UCSD-AML1 (cell line): ENCODE measurements at regions not wholly inside any gene's neighbourhood (a gene's known extent, or its start where the extent isn't known, plus 50 kb on each side); places are given as distances from the start of the nearest gene placed in this dataset.
"Not testable (repeated sequence)": the region's sequence is repeated elsewhere in the genome, so short reads cannot be mapped to it uniquely, and the experiment has no call there.

Experiments used
- DNase-seq: peaks from one replicate; lab custom pipeline; 2025; ENCODE audit not compliant: unreplicated experiment; lab: John Stamatoyannopoulos, UW

DNA sequence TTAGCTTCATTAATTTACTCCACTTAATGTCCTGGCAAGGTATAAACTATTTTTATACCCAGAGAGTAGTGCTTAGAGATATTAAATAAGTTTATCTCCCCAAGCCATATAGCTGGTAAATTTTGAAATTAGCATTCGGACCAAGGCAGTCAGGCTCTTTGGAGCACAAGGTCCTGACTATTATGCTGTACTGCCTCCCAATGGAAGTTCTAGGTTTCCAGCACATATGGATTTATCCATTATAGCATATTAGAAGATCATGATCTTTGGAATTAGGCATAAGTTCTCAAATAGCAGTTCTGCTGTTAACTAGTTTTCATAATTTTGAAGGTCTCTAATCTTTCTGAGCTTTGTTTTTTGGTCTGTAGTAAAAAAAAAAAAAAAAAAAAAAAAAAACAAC lies 835.3 kb upstream of the EPHA7 start:
- DNase-seq: no peak

GRCh38 chr6:94251878-94252277 lies 832.5 kb upstream of the EPHA7 start:
- DNase-seq: no peak

DNA sequence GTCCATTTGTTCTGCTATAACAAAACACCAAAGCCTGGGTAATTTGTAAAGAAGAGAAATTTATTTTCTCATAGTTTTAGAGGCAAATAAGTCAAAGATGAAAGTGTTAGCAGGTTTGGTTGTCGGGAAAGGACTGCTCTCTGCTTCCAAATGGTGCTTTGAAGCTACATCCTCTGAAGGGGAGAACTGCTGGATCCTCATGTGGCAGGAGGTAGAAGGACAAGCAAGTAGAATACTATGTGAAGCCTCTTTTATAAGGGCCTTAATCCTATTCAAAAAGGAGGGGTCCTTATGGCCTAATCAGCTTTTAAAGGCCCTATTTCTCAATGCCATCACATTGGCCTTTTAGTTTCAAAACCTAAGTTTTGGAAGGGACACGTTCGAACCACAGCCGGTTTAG lies 826.0 kb upstream of the EPHA7 start:
- DNase-seq: no peak

DNA sequence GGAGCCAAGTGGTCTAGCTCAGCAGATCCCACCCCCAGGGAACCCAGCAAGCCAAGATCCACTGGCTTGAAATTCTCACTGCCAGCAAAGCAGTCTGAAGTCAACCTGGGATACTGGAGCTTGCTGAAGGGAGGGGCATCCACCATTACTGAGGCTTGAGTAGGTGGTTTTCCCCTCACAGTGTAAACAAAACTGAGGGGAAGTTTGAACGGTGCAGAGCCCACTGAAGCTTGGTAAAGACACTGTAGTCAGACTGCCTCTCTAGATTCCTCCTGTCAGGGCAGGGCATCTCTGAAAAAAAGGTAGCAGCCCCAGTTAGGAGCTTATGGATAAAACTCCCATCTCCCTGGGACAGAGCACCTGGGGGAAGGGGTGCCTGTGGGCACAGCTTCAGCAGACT lies 819.5 kb upstream of the EPHA7 start:
- DNase-seq: no peak

GRCh38 chr6:94227741-94228140 lies 808.4 kb upstream of the EPHA7 start:
- no peak for DNase-seq

DNA sequence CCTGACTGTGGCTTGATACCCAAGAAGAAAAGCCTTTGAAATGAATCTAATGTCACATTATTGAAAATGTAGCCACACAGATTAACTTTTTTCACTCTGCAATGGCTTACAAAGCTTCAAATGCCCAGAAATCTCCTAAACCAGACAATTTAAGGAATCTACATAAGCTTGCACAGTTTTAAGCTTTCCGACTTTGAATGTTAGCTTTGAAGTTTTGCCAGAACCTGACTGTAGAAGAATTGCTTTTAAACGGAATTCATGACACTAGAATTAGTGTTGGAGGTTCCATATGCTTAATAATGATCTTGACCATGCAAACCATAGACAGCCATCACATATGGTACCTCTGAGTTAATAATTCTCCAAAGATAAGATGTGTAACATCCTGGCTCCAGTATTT lies 798.5 kb upstream of the EPHA7 start:
- no peak for DNase-seq

GRCh38 chr6:94215552-94215951 lies 796.2 kb upstream of the EPHA7 start:
- DNase-seq: no peak

- DNase-seq: no peak
These were observed 793.9 kb upstream of the EPHA7 start for GRCh38 chr6:94213226-94213625.

DNA sequence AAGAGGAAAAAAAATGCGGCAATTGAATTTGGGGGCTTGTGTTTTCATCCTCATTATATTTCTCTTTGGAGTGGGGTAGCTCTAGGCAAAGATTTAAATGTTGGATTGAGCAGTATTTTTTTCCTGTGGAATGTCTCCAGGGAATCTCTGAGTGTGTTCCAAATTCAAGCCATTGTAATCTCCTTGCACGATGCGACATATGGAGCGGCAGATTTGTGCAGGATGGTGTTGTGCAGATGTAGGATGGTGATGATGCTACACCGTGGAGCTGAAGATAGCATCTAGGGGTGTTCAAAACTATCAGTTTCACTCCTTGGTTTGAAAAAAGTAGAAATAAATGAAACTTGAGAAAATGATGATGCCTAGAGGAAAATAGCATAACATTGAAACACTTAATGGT lies 777.5 kb upstream of the EPHA7 start:
- no peak for DNase-seq

- DNase-seq: no peak
These were observed 770.7 kb upstream of the EPHA7 start for GRCh38 chr6:94190030-94190429.

DNA sequence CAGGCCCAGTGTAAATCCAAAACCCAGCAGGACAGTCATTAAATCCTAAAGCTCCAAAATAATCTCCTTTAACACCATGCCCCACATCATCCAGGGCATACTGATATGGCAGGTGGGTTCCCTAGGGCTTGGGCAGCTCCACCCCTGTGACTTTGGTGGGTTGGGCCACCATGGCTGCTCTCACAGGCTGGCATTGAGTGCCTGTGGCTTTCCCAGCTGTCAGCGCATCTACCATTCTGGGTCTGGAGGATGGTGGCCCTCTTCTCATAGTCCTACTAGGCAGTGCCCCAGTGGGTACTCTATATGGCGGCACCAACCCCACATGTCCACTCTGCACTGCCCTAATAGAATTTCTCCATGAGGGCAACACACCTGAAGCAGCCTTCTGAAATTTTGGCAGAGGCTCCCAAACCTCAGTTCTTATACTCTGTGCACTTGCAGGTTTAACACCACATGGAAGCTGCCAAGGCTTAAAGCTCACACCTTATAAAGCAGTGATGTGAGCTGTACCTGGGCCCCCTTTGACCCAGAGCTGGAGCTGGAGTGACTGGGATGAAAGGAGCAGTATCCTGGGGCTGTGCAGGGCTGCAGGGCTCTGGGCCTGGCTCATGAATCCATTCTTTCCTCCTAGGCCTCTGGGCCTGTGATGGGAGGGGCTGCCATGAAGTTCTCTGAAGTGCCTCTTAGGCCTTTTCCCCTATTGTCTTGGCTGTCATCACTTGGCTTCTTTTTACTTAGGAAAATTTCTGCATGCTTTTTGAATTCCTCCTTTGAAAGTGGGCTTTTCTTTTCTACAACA lies 765.5 kb upstream of the EPHA7 start:
- no peak for DNase-seq

- DNase-seq: no peak
These were observed 758.1 kb upstream of the EPHA7 start for GRCh38 chr6:94177429-94177828.

GRCh38 chr6:94175465-94175864 lies 756.1 kb upstream of the EPHA7 start:
- DNase-seq: no peak

DNA sequence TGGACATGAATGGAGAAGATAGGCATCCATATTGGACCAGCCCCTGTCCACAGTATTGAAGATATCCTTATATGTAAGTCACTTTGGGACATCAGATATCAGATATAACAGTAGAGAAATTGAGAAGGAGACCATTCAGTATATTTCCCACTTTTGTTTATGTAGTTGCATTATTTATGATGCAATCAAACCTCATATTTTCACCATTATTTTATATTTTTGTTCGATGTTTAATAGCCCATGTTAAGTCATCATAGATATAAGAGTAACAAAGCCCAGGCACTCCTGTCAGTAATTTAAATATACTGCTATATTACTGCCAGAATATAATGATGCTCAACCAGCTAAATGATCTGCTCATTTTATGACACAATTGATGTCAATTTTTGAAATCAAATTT lies 744.5 kb upstream of the EPHA7 start:
- DNase-seq: no peak

DNA sequence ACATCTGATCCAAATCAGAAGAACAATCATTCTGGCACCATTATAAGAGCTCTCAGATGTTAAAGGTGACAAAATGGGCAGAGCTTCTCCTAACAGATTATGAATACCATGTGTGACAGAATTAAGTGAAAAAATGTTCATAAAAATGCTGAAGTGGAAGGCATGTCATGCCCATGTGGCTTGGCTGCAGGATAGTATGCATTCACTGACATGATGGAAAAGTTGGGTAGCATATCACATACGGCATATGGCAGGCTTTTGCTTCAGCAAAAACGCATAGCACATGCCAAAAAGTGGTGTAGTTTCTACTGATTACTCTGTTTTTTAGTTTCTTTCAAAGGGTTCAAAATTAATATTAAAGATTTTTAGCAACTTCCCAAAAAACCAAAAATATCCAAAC lies 731.5 kb upstream of the EPHA7 start:
- no peak for DNase-seq

GRCh38 chr6:94144807-94145206 lies 725.4 kb upstream of the EPHA7 start:
- no peak for DNase-seq

GRCh38 chr6:94137178-94137577 lies 717.8 kb upstream of the EPHA7 start:
- not testable (repeated sequence) for DNase-seq

DNA sequence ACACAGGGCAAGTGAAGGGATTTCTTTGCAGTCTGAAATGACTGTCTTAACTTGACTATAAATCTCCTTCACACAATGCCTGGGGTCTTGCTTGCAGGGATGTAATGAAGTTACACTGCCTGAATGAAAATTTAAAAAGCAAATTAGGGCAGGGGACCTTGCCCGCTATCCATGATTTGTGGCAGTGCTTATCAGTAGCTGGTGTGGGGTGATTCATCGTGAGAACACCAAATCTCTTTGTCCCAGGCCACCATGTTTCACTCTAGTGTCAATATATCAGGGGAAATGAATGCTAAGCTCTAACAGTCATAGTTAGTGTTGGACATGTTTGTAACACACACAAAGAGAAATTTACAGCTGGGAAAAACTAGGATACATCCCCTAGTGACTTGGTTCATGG lies 713.7 kb upstream of the EPHA7 start:
- DNase-seq: no peak

- no peak for DNase-seq
These were observed 711.9 kb upstream of the EPHA7 start for GRCh38 chr6:94131271-94131670.

DNA sequence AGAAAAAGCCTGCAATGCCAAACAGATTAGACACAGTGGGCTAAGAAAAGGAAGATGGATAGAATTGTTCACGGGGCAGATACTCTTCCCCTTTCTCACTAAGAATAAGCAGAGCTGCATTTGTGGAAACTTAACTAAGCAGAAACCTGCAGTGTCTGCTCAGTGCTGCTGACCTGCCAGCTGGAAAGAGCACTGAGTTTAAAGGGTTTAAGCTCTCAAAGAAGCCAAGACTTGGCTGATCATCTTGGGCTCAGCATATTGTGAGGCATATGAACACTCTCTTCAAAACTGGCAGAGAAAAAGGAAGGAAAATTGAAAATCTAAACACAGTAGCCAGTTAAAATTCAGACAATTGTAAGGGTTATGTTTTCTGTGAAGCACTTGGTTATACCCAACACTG lies 711.1 kb upstream of the EPHA7 start:
- peak; percentile 1 for DNase-seq

DNA sequence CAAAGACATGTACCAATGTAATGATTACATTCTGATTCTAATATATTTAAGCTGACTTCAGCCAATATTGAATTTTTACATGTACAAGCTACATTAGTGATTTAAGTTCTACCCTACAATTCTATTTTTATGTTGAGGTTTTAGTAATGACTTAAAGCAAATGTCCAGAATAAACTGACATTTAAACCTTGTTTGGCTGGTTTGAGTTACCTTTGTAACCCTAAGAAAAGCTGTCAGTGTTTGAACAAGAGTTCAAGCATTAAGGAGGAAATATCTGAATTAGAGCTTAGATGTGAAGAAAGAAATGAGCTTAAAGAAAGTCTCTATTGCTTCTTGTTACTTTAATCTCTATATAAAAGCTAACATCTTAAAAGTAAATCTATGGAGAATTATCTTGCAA lies 710.6 kb upstream of the EPHA7 start:
- no peak for DNase-seq

GRCh38 chr6:94127716-94128115 lies 708.4 kb upstream of the EPHA7 start:
- no peak for DNase-seq

GRCh38 chr6:94124333-94124732 lies 705.0 kb upstream of the EPHA7 start:
- no peak for DNase-seq
